AG04449 (cell line): ENCODE measurements at regions not wholly inside any gene's neighbourhood (a gene's known extent, or its start where the extent isn't known, plus 50 kb on each side); places are given as distances from the start of the nearest gene placed in this dataset.

ENCODE experiments used
- CTCF ChIA-PET: fragments of 350-600 bp; formaldehyde crosslinking; extraction: SDS; loops from one replicate; lab custom pipeline; 2021; ENCODE audit warnings: antibody characterized with exemption; lab: Yijun Ruan, JAX
- POLR2A ChIA-PET: fragments of 400-600, 350-600 bp; formaldehyde crosslinking; extraction: SDS; loops from one replicate; lab custom pipeline; 2020; ENCODE audit warnings: antibody characterized with exemption, inconsistent platforms; lab: Yijun Ruan, JAX
- DNase-seq: peaks from one replicate; pipeline ENCODE4 v3.0.0-alpha.2; 2010; ENCODE audit warnings: low read depth, low spot score
- H3K4me3 ChIP-seq: 2 replicates; pipeline ENCODE4 v1.5.1; 2011; ENCODE audit warnings: low read depth, mild to moderate bottlenecking, control low read depth, low read length
- CTCF ChIP-seq: IDR thresholded peaks from one replicate; pipeline ENCODE4 v1.5.1; 2011; ENCODE audit warnings: mild to moderate bottlenecking, moderate library complexity, low read length, control low read depth, inconsistent platforms; ENCODE audit not compliant: insufficient read depth; ENCODE audit errors: missing control alignments

GRCh38 chr10:78742730-78743615, 325.8 kb upstream of the ZMIZ1 start:
- ChIA-PET CTCF (interaction anchor here (1.7 kb wide), 1 partner anchor 9 kb away, joined by 5 read pairs; no protein-coding TSS in a partner anchor), POLR2A (no interaction called here)
- no peak overlapping the region for H3K4me3 ChIP-seq
- no peak for DNase-seq
- TF ChIP-seq CTCF, result no peak

GRCh38 chr10:78744056-78744455, 324.7 kb upstream of the ZMIZ1 start:
- ChIA-PET CTCF (interaction anchor here (1.7 kb wide), 1 partner anchor 8 kb away, joined by 5 read pairs; no protein-coding TSS in a partner anchor), POLR2A (no interaction called here)
- no peak overlapping the region for H3K4me3 ChIP-seq
- no peak for TF ChIP-seq CTCF
- no peak for DNase-seq

GRCh38 chr10:78744491-78745090, 324.2 kb upstream of the ZMIZ1 start:
- ChIA-PET POLR2A (no interaction called here), CTCF (no interaction called here)
- TF ChIP-seq CTCF, result no peak
- DNase-seq, result no peak
- H3K4me3 ChIP-seq, result no peak overlapping the region

- no peak for DNase-seq
- CTCF ChIA-PET, result no interaction called here
These were observed 323.3 kb upstream of the ZMIZ1 start for GRCh38 chr10:78745441-78745840.

GRCh38 chr10:78746155-78746763, 322.5 kb upstream of the ZMIZ1 start:
- ChIA-PET CTCF (no interaction called here), POLR2A (interaction anchor here (0.6 kb wide), 1 partner anchor 11 kb away, joined by 3 read pairs; no protein-coding TSS in a partner anchor)
- DNase-seq, result no peak
- TF ChIP-seq CTCF, result no peak
- no peak overlapping the region for H3K4me3 ChIP-seq

More at GRCh38 chr10:78745441-78745840, 323.3 kb upstream of the ZMIZ1 start:
- POLR2A ChIA-PET, result no interaction called here
- no peak overlapping the region for H3K4me3 ChIP-seq
- no peak for TF ChIP-seq CTCF
